ENCODE measurements at regions not wholly inside any gene's neighbourhood (a gene's known extent, or its start where the extent isn't known, plus 50 kb on each side); places are given as distances from the start of the nearest gene placed in this dataset.

DNA sequence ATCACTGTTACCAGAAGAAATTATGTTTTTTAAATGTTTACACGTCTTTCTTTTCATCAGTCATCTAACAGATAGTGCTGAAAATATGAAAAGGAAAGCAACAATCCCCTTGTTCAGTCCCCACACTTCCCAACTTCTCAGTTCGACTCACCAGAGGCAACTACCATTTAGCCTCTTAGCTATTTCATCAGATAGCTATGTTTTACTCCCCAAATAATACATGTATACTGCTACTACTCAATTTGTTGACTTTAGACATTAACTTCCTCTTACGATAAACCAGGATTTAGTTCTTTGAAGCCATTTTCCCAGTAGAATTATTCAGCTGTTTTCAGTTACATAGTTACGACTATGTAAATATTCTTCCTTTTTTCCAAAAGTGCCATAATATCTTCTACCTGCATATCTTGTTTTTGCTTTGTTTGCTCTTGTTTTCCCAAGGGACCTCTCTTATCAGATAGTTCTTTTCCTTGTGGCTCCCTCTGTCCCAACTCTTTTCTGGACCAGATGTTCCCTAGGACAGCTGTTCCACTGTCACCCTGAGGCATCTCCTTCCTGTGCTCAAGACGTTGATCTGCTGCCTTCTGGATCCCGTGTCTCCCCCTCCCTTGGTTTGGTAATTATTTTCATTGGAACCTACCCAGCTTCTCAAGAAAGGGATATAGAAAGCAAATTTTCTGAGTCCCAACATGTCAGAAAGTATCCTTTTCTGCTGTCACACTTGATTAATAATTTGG, 289.3 kb upstream of the TANK start (continued):
- TF ChIP-seq, protein P1, sequence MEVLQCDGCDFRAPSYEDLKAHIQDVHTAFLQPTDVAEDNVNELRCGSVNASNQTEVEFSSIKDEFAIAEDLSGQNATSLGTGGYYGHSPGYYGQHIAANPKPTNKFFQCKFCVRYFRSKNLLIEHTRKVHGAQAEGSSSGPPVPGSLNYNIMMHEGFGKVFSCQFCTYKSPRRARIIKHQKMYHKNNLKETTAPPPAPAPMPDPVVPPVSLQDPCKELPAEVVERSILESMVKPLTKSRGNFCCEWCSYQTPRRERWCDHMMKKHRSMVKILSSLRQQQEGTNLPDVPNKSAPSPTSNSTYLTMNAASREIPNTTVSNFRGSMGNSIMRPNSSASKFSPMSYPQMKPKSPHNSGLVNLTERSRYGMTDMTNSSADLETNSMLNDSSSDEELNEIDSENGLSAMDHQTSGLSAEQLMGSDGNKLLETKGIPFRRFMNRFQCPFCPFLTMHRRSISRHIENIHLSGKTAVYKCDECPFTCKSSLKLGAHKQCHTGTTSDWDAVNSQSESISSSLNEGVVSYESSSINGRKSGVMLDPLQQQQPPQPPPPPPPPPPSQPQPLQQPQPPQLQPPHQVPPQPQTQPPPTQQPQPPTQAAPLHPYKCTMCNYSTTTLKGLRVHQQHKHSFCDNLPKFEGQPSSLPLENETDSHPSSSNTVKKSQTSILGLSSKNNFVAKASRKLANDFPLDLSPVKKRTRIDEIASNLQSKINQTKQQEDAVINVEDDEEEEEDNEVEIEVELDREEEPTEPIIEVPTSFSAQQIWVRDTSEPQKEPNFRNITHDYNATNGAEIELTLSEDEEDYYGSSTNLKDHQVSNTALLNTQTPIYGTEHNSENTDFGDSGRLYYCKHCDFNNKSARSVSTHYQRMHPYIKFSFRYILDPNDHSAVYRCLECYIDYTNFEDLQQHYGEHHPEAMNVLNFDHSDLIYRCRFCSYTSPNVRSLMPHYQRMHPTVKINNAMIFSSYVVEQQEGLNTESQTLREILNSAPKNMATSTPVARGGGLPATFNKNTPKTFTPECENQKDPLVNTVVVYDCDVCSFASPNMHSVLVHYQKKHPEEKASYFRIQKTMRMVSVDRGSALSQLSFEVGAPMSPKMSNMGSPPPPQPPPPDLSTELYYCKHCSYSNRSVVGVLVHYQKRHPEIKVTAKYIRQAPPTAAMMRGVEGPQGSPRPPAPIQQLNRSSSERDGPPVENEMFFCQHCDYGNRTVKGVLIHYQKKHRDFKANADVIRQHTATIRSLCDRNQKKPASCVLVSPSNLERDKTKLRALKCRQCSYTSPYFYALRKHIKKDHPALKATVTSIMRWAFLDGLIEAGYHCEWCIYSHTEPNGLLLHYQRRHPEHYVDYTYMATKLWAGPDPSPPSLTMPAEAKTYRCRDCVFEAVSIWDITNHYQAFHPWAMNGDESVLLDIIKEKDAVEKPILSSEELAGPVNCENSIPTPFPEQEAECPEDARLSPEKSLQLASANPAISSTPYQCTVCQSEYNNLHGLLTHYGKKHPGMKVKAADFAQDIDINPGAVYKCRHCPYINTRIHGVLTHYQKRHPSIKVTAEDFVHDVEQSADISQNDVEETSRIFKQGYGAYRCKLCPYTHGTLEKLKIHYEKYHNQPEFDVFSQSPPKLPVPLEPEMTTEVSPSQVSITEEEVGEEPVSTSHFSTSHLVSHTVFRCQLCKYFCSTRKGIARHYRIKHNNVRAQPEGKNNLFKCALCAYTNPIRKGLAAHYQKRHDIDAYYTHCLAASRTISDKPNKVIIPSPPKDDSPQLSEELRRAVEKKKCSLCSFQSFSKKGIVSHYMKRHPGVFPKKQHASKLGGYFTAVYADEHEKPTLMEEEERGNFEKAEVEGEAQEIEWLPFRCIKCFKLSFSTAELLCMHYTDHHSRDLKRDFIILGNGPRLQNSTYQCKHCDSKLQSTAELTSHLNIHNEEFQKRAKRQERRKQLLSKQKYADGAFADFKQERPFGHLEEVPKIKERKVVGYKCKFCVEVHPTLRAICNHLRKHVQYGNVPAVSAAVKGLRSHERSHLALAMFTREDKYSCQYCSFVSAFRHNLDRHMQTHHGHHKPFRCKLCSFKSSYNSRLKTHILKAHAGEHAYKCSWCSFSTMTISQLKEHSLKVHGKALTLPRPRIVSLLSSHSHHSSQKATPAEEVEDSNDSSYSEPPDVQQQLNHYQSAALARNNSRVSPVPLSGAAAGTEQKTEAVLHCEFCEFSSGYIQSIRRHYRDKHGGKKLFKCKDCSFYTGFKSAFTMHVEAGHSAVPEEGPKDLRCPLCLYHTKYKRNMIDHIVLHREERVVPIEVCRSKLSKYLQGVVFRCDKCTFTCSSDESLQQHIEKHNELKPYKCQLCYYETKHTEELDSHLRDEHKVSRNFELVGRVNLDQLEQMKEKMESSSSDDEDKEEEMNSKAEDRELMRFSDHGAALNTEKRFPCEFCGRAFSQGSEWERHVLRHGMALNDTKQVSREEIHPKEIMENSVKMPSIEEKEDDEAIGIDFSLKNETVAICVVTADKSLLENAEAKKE (CRISPR knock-in tag; IDR thresholded peaks at IDR 0.05) = no peak

DNA sequence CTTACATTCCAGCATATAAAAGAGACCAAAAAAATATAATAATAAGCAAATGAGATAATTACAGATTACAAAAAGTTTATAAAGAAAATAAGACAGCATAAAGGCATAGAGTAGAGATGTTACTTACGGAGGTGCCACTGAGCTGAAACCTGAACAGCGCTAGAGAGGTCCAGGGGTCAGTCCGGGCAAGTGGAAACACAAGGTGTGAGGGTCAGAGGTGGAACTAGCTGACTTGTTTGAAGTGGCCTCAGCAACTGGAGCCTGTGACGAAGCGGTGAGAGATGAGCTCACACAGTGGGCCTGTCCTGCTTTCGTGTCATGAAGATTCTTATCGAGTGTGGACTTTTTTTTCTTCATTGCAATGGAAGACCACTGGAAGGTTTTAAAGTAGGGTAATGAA, 288.3 kb upstream of the TANK start:
- no peaks in the 10 kb centered on the region for H3K36me3 ChIP-seq (ENCODE audit: insufficient read depth)
- no peak overlapping the region for H3K4me3 ChIP-seq
- no peaks in the 10 kb centered on the region for H3K4me1 Mint-ChIP-seq
- peaks cover 15% of the 10 kb centered on the region; the same call in 1 of the 2 replicates for H3K9me2 ChIP-seq (ENCODE audit: insufficient read depth)
- no peak for ATAC-seq
- H4K20me1 ChIP-seq (replicated peaks; ENCODE audit: insufficient read depth) = no peaks in the 10 kb centered on the region
- no peak for TF ChIP-seq POLR2AphosphoS5 (IDR thresholded peaks at IDR 0.05; ENCODE audit: low read depth)
- TF ChIP-seq STAT1 (IDR thresholded peaks at IDR 0.05; ENCODE audit: unreplicated experiment) = no peak
- H3K4me1 ChIP-seq (ENCODE audit: insufficient read depth) = no peaks in the 10 kb centered on the region
- no peaks in the 10 kb centered on the region for H3K27me3 ChIP-seq (ENCODE audit: insufficient read depth)
- H3K27me3 Mint-ChIP-seq (ENCODE audit: insufficient read depth, low read depth, poor library complexity) = no peaks in the 10 kb centered on the region
- no peak for DNase-seq (ENCODE audit: low spot score)
- no peaks in the 10 kb centered on the region for H3K9me3 Mint-ChIP-seq
- H3K4me3 Mint-ChIP-seq = no peak overlapping the region
- H3K27ac Mint-ChIP-seq = no peak overlapping the region
- no peak overlapping the region for H2AFZ ChIP-seq
- H3K4me2 ChIP-seq = no peak overlapping the region
- H3F3A ChIP-seq (replicated peaks; ENCODE audit: low read depth) = no peaks in the 10 kb centered on the region
- no peaks in the 10 kb centered on the region for H3K79me2 ChIP-seq (replicated peaks; ENCODE audit: insufficient read depth)
- no peak overlapping the region for H3K27ac ChIP-seq (ENCODE audit: low read depth)
- H3K36me3 Mint-ChIP-seq (ENCODE audit: low read depth) = no peaks in the 10 kb centered on the region

DNA sequence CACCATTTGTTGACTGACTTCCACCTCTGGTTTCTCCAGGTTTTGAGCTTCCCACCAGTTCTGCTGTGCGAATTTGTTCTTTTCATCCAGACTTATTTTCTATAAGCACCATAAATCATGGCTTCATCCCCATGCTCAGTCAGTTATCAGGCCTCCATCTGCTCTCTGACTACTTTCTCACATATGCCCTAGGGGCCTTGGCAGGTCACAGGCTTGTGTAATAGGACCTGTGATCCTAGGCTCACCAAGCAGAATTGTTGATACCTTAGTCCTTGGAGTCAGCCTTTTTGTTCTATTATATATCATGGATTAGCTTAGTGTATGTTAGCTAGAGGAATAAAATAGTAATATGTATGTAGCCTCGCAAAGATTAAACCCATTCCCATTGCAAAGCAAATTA, 284.2 kb upstream of the TANK start:
- H3K4me3 Mint-ChIP-seq = no peak overlapping the region
- no peak for DNase-seq (ENCODE audit: low spot score)
- Histone ChIP-seq H4K20me1 (replicated peaks; ENCODE audit: insufficient read depth) (no peaks in the 10 kb centered on the region), H3F3A (replicated peaks; ENCODE audit: low read depth) (no peaks in the 10 kb centered on the region), H3K9me2 (ENCODE audit: insufficient read depth) (peaks cover 18% of the 10 kb centered on the region; the same call in 1 of the 2 replicates), H2AFZ (no peak overlapping the region), H3K4me3 (no peak overlapping the region), H3K4me1 (ENCODE audit: insufficient read depth) (no peaks in the 10 kb centered on the region), H3K36me3 (ENCODE audit: insufficient read depth) (no peaks in the 10 kb centered on the region), H3K27ac (ENCODE audit: low read depth) (no peak overlapping the region), H3K27me3 (ENCODE audit: insufficient read depth) (no peaks in the 10 kb centered on the region), H3K4me2 (no peak overlapping the region), H3K79me2 (replicated peaks; ENCODE audit: insufficient read depth) (no peaks in the 10 kb centered on the region)
- H3K9me3 Mint-ChIP-seq = no peaks in the 10 kb centered on the region
- H3K27me3 Mint-ChIP-seq (ENCODE audit: insufficient read depth, low read depth, poor library complexity) = peaks cover 2% of the 10 kb centered on the region
- no peaks in the 10 kb centered on the region for H3K4me1 Mint-ChIP-seq
- no peaks in the 10 kb centered on the region for H3K36me3 Mint-ChIP-seq (ENCODE audit: low read depth)
- H3K27ac Mint-ChIP-seq = no peak overlapping the region
- ATAC-seq = no peak
- TF ChIP-seq ZNF114 (CRISPR knock-in tag; IDR thresholded peaks at IDR 0.05) (no peak), EZH2phosphoT487 (IDR thresholded peaks at IDR 0.05; ENCODE audit: unreplicated experiment) (no peak), CREB1 (CRISPR knock-in tag; IDR thresholded peaks at IDR 0.05; ENCODE audit: low read depth) (no peak), POLR2AphosphoS5 (IDR thresholded peaks at IDR 0.05; ENCODE audit: low read depth) (no peak)
- TF ChIP-seq, protein P2, sequence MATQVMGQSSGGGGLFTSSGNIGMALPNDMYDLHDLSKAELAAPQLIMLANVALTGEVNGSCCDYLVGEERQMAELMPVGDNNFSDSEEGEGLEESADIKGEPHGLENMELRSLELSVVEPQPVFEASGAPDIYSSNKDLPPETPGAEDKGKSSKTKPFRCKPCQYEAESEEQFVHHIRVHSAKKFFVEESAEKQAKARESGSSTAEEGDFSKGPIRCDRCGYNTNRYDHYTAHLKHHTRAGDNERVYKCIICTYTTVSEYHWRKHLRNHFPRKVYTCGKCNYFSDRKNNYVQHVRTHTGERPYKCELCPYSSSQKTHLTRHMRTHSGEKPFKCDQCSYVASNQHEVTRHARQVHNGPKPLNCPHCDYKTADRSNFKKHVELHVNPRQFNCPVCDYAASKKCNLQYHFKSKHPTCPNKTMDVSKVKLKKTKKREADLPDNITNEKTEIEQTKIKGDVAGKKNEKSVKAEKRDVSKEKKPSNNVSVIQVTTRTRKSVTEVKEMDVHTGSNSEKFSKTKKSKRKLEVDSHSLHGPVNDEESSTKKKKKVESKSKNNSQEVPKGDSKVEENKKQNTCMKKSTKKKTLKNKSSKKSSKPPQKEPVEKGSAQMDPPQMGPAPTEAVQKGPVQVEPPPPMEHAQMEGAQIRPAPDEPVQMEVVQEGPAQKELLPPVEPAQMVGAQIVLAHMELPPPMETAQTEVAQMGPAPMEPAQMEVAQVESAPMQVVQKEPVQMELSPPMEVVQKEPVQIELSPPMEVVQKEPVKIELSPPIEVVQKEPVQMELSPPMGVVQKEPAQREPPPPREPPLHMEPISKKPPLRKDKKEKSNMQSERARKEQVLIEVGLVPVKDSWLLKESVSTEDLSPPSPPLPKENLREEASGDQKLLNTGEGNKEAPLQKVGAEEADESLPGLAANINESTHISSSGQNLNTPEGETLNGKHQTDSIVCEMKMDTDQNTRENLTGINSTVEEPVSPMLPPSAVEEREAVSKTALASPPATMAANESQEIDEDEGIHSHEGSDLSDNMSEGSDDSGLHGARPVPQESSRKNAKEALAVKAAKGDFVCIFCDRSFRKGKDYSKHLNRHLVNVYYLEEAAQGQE (IDR thresholded peaks at IDR 0.05; ENCODE audit: unreplicated experiment) = no peak
- TF ChIP-seq, protein P3, sequence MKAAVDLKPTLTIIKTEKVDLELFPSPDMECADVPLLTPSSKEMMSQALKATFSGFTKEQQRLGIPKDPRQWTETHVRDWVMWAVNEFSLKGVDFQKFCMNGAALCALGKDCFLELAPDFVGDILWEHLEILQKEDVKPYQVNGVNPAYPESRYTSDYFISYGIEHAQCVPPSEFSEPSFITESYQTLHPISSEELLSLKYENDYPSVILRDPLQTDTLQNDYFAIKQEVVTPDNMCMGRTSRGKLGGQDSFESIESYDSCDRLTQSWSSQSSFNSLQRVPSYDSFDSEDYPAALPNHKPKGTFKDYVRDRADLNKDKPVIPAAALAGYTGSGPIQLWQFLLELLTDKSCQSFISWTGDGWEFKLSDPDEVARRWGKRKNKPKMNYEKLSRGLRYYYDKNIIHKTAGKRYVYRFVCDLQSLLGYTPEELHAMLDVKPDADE (IDR thresholded peaks at IDR 0.05) = no peak
